ENCODE measurements at regions not wholly inside any gene's neighbourhood (a gene's known extent, or its start where the extent isn't known, plus 50 kb on each side); places are given as distances from the start of the nearest gene placed in this dataset.
"Not testable (repeated sequence)": the region's sequence is repeated elsewhere in the genome, so short reads cannot be mapped to it uniquely, and the experiment has no call there.

DNA sequence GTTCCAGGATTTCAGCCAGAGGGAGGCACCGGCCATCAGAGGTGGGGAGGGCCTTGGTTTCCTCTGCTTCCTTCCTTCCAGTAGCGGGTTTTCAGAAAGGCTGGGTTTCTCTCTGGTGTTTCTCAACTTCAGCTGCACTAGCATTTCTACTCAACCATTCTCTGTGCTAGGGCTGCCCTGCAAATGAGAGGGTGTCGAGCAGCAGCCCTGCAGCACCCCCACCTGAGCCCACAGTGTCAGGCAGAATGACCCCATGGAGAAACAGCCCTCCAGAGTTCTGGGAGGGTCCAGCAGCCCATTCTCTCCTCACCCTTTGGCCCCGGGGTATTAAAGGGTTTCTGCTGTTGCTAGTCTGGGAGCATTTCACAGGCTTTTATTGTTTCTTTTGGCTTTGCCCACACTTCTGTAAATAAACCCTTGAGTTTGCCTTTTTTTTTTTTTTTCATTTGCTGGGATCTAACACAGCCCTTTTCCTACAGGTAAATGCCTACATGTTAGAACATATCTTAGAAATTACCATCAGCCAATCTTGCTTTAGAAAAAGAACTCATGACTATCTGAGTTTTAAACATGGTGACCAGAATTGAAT lies 151.5 kb upstream of the VIPR2 start:
- H3K9me3 Mint-ChIP-seq, result no peaks in the 10 kb centered on the region
- no peak overlapping the region for H3K4me3 Mint-ChIP-seq
- H3K4me1 Mint-ChIP-seq (ENCODE audit: low read depth), result no peaks in the 10 kb centered on the region
- H3K27ac Mint-ChIP-seq, result no peak overlapping the region
- H3K36me3 Mint-ChIP-seq (ENCODE audit: low read depth), result no peaks in the 10 kb centered on the region
- peaks cover 9% of the 10 kb centered on the region for H3K27me3 Mint-ChIP-seq

DNA sequence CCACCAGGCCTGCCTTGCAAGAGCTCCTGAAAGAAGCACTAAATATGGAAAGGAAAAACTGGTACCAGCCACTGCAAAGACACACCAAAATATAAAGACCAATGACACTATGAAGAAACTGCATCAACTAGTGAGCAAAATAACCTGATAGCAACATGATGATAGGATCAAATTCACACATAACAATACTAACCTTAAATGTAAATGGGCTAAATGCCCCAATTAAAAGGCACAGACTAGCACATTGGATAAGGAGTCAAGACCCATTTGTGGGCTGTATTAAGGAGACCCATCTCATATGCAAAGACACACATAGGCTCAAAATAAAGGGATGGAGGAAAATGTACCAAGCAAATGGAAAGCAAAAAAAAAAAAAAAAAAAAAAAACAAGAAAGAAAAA lies 141.8 kb upstream of the VIPR2 start:
- peaks cover 22% of the 10 kb centered on the region for H3K9me3 Mint-ChIP-seq
- H3K4me3 Mint-ChIP-seq; H3K36me3 Mint-ChIP-seq (ENCODE audit: low read depth); H3K4me1 Mint-ChIP-seq (ENCODE audit: low read depth); H3K27ac Mint-ChIP-seq: not testable (repeated sequence)
- H3K27me3 Mint-ChIP-seq, result peaks cover 14% of the 10 kb centered on the region

DNA sequence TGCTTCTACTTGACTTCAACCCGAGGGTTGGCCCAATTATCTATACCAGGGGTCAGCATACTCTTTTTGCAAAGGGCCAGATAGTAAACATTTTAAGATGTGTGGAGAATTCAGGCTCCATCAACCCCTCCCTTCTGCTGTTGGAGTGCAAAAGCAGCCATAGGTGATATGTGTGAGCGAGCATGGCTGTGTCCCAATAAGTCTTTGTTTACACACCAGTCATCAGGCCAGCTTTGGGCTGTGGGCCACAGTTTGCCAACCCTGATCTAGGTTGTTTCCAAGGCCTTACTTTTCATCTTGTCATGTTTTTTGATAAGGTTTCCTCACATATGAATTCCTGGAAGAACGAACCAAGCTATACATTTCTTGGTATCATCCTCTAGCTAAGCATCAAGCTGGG lies 136.9 kb upstream of the VIPR2 start:
- peaks cover 12% of the 10 kb centered on the region for H3K9me3 Mint-ChIP-seq
- no peaks in the 10 kb centered on the region for H3K36me3 Mint-ChIP-seq (ENCODE audit: low read depth)
- peaks cover 8% of the 10 kb centered on the region for H3K27me3 Mint-ChIP-seq
- no peaks in the 10 kb centered on the region for H3K4me1 Mint-ChIP-seq (ENCODE audit: low read depth)
- H3K27ac Mint-ChIP-seq, result no peak overlapping the region
- no peak overlapping the region for H3K4me3 Mint-ChIP-seq

DNA sequence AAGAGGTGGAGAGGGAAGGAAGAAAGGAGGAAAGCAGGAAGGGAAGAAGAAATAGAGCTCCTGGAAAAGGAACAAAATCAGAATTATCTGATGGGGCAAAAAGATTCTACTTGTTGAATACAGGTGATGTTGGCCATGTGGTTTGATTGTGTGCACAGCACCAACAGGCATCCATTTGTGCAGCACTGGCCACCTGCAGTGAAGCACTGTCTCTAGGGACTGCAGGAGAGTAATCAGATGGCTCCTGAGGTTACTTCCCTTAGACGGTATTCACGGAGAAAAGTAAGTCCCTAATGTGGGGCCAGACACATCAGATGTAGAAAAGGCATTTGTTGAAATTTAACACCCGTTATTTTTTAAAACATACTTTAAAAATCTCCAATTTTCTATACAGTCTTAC lies 135.3 kb upstream of the VIPR2 start:
- no peak overlapping the region for H3K4me3 Mint-ChIP-seq
- H3K4me1 Mint-ChIP-seq (ENCODE audit: low read depth), result no peaks in the 10 kb centered on the region
- no peak overlapping the region for H3K27ac Mint-ChIP-seq
- H3K27me3 Mint-ChIP-seq, result peaks cover 18% of the 10 kb centered on the region
- peaks cover 13% of the 10 kb centered on the region for H3K9me3 Mint-ChIP-seq
- H3K36me3 Mint-ChIP-seq (ENCODE audit: low read depth), result no peaks in the 10 kb centered on the region

DNA sequence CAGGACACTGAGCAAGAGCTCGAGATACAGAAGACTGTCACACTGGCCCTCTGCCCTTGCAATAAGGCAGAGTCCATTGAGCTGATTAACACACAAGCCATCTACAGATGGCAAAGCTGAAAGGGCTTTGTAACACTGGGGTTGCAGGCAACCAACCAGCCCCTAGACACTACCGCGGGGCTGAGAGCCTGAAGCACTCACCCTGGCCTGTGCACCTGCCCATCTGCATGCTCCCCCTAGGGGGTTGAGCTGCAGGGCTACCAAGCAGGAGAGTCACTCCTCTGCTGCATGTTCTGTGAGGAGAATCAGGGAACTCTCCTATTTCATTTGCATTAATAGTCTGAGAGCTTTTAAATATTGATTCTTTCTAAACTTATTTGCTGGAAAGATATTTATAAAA lies 128.1 kb upstream of the VIPR2 start:
- Mint-ChIP-seq H3K9me3 (peaks cover 34% of the 10 kb centered on the region), H3K4me1 (ENCODE audit: low read depth) (no peaks in the 10 kb centered on the region), H3K36me3 (ENCODE audit: low read depth) (no peaks in the 10 kb centered on the region), H3K27me3 (peaks cover 14% of the 10 kb centered on the region), H3K4me3 (no peak overlapping the region), H3K27ac (no peak overlapping the region)

DNA sequence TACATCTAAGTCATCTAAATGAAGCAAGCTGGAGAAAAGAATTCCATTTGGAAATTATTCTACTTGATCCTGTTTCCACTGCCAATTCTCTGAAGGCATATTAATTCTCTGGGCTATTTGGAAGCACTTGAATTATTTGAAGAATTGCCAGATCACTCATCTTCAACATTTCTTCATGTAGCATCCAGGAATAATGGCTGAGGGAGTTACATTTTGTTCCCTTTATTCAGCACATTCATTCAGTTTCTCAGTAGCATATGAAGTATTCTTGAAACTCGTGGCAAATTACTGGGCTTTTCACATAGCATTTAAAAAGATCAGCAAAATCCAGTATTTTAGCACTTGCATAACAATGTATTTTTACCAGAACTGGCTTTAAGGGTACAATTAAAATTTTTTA lies 127.1 kb upstream of the VIPR2 start:
- H3K27ac Mint-ChIP-seq, result no peak overlapping the region
- H3K4me3 Mint-ChIP-seq, result no peak overlapping the region
- H3K27me3 Mint-ChIP-seq, result peaks cover 14% of the 10 kb centered on the region
- H3K4me1 Mint-ChIP-seq (ENCODE audit: low read depth), result no peaks in the 10 kb centered on the region
- peaks cover 34% of the 10 kb centered on the region for H3K9me3 Mint-ChIP-seq
- no peaks in the 10 kb centered on the region for H3K36me3 Mint-ChIP-seq (ENCODE audit: low read depth)

DNA sequence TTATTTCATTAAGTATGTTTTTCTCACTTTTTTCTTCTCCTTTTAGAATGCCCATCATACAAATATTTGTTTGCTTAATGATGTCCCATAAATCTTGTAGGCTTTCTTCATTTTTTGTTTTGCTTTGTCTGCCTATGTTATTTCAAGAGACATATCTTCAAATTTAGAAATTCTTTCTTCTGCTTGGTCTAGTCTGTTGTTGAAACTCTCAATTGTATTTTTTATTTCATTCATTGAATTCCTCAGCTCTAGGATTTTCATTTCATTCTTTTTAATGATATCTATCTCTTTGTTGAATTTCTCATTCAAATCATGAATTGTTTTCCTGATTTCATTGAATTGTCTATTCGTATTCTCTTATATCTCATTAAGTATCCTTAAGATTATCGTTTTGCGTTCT lies 125.1 kb upstream of the VIPR2 start:
- H3K27me3 Mint-ChIP-seq, result peaks cover 4% of the 10 kb centered on the region
- H3K4me3 Mint-ChIP-seq, result no peak overlapping the region
- H3K36me3 Mint-ChIP-seq (ENCODE audit: low read depth), result no peaks in the 10 kb centered on the region
- no peak overlapping the region for H3K27ac Mint-ChIP-seq
- H3K9me3 Mint-ChIP-seq, result peaks cover 23% of the 10 kb centered on the region
- no peaks in the 10 kb centered on the region for H3K4me1 Mint-ChIP-seq (ENCODE audit: low read depth)

DNA sequence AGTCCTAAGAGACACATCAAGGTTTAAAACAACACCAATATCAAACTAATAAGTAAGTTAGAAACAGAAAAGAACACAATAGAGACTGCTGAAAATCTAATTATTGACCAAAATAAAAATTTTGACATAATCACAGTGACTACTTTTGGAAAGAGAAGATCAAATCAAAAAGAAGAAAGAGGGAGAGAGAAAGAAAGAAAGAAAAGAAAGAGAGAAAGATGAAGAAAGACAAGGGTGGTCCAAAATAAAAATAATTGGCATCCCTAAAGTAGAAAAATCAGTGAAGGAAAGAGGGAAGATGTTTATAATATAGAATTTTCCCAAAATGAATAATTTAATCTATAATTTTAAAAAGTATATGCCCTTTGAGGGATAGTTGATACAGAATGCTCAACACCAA lies 118.8 kb upstream of the VIPR2 start:
- Mint-ChIP-seq H3K27ac (no peak overlapping the region), H3K4me3 (no peak overlapping the region), H3K4me1 (ENCODE audit: low read depth) (no peaks in the 10 kb centered on the region), H3K36me3 (ENCODE audit: low read depth) (no peaks in the 10 kb centered on the region), H3K27me3 (peaks cover 12% of the 10 kb centered on the region), H3K9me3 (peaks cover 19% of the 10 kb centered on the region)

DNA sequence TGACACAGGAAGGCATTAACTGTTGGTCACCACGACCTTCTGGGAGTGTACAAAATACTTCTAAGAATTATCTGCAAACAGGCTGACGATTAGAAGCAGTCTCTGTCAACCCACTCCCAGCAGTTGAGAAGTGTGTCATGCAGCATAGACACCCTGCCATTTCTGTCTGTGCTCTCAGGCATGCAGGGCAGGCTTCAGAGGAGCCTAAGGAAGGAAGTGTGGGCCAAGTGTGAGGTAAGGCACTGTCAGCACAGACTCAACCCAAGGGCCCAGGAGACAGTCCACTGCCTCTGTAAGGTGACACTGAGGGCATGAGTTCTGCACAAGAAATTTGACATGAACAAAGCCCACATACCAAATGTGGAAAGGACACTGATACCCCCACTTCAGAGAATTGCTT lies 109.0 kb upstream of the VIPR2 start:
- no peak overlapping the region for H3K27ac Mint-ChIP-seq

DNA sequence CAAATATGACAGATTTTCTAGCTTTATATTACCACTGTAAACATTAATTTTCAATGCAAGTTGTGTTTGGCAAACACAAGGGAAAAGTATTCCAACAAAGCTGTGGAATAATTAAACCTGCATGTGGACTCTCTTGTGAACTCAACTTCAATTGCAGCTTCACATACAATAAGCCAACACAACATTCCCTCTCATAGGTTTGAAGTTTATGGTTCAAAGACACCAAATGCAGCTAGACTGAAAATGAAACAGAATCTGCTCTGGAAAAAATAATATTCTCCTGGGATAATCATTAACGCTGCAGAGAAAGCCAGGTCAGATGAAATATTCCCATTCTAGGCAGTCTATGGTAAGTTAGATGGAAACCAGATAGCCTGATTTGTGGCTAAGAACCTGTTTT lies 105.8 kb upstream of the VIPR2 start:
- Mint-ChIP-seq H3K9me3 (no peaks in the 10 kb centered on the region), H3K4me3 (no peak overlapping the region), H3K4me1 (ENCODE audit: low read depth) (peaks cover 14% of the 10 kb centered on the region), H3K27me3 (peaks cover 4% of the 10 kb centered on the region), H3K36me3 (ENCODE audit: low read depth) (no peaks in the 10 kb centered on the region), H3K27ac (no peak overlapping the region)

More for the DNA sequence above, 109.0 kb upstream of the VIPR2 start:
- Mint-ChIP-seq H3K4me3 (no peak overlapping the region), H3K36me3 (ENCODE audit: low read depth) (no peaks in the 10 kb centered on the region), H3K9me3 (no peaks in the 10 kb centered on the region), H3K27me3 (peaks cover 4% of the 10 kb centered on the region), H3K4me1 (ENCODE audit: low read depth) (peaks cover 5% of the 10 kb centered on the region)

DNA sequence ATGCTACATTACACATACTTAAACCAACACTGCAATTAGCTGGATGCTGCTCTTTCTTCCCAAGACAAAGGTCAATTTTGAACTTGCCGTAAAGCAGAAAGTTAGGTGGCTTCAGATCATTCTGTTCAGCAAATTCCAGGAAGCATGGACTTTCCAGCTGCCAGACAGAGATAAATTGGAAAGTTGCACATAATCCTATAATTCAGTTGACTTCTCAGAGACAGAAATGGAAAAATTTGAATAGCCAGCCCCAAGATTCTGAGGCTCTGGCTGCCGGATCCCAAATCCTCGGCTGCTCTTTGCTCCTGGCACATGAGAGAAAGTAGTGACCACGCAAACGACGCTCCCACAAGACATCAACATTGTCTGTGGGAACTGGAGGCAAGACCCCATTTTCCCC lies 105.0 kb upstream of the VIPR2 start:
- no peaks in the 10 kb centered on the region for H3K9me3 Mint-ChIP-seq
- H3K27me3 Mint-ChIP-seq, result peaks cover 4% of the 10 kb centered on the region
- H3K4me1 Mint-ChIP-seq (ENCODE audit: low read depth), result peaks cover 14% of the 10 kb centered on the region
- H3K4me3 Mint-ChIP-seq, result no peak overlapping the region
- H3K36me3 Mint-ChIP-seq (ENCODE audit: low read depth), result no peaks in the 10 kb centered on the region
- no peak overlapping the region for H3K27ac Mint-ChIP-seq

DNA sequence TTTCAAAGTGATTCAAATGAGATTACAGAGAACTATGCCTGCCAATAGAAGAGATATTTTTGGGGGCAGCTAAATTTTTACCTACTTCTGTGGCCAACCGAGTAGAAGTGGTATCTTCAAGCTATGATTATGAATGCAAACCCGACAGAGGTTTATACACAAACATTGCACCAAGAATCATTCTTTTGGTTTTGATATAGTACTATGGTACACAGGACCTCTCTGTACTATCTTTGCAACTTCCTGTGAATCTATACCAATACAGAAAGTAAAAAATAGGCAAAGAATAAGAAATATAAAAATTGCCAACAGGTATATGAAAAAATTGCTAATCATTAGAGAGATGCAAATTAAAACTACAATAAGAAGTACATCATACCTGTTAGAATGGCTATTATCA lies 103.2 kb upstream of the VIPR2 start:
- no peaks in the 10 kb centered on the region for H3K36me3 Mint-ChIP-seq (ENCODE audit: low read depth)
- H3K4me3 Mint-ChIP-seq, result no peak overlapping the region
- H3K9me3 Mint-ChIP-seq, result no peaks in the 10 kb centered on the region
- H3K4me1 Mint-ChIP-seq (ENCODE audit: low read depth), result peaks cover 9% of the 10 kb centered on the region
- peaks cover 11% of the 10 kb centered on the region for H3K27me3 Mint-ChIP-seq
- no peak overlapping the region for H3K27ac Mint-ChIP-seq

DNA sequence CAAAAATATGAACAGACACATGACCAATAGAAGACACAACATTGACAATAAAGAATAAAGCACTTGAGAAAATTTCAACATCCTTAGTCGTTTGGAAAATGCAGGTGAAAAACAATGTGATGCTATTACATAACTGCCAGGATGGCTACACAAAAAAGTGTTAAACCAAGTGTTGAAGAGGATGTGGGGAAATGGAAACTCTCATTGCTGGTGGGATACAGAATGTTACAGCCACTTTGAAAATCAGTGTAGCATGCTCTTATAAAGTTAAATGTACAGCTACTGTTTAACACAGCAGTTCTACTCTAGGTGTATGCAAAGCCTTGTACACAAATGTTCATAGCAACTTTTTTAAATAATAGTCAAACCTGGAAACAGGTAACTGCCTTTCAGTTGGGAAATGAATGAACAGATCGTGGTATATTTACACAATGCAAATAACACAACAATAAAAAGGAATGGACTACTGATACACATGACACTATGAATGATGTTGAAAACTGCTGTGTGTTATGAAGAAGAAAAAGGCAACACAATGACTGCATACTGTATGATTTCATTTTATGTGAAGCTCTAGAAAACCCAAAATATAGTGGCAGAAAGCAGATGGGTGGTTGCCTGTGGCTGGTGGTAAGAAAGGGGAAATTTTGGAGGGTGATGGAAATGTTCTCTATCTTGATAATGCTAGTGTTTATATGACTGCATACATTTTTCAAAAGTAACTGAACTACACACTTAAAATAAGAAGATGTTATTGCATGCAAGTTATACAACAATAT lies 102.2 kb upstream of the VIPR2 start:
- Mint-ChIP-seq H3K36me3 (ENCODE audit: low read depth) (no peaks in the 10 kb centered on the region), H3K27me3 (peaks cover 14% of the 10 kb centered on the region), H3K4me3 (no peak overlapping the region), H3K9me3 (no peaks in the 10 kb centered on the region), H3K4me1 (ENCODE audit: low read depth) (peaks cover 9% of the 10 kb centered on the region), H3K27ac (no peak overlapping the region)

DNA sequence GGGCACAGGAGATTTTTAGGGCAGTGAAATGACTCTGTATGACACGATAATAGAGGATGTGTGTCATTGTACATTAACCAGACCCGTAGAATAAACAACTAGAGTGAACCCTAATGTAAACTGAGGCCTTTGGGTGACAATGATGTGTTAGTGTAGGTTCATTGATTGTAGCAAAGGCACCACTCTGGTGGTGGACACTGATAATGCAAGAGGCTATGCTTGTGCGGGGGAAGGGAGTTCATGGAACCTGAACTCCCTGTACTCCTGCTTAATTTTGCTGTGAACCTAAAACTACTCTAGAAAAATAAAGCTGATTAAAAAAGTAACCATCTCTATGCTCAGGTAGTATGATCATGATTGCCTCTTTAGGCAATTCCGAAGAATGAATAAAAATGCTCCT lies 96.3 kb upstream of the VIPR2 start:
- Mint-ChIP-seq H3K9me3 (no peaks in the 10 kb centered on the region), H3K4me3 (no peak overlapping the region), H3K4me1 (ENCODE audit: low read depth) (no peaks in the 10 kb centered on the region), H3K27me3 (peaks cover 28% of the 10 kb centered on the region), H3K27ac (no peak overlapping the region), H3K36me3 (ENCODE audit: low read depth) (no peaks in the 10 kb centered on the region)

DNA sequence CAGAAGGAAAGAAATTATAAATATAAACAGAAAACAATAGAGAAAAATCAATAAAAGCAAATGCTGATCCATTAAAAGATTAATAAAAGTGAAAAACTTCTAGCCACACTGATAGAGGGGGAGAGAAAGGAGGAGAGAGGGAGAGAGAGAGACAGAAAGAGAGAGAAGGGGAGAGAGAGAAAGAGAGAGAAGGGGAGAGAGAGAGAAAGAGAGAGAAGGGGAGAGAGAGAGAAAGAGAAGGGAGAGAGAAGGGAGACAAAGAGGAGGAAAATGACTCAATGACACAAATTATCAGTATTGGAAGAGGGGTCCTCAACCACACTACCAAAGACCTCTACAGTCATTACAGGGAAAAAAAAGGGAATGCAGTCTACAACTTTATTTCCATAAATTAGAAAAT lies 94.4 kb upstream of the VIPR2 start:
- no peak overlapping the region for H3K4me3 Mint-ChIP-seq
- H3K9me3 Mint-ChIP-seq, result no peaks in the 10 kb centered on the region
- no peaks in the 10 kb centered on the region for H3K4me1 Mint-ChIP-seq (ENCODE audit: low read depth)
- H3K36me3 Mint-ChIP-seq (ENCODE audit: low read depth), result no peaks in the 10 kb centered on the region
- no peak overlapping the region for H3K27ac Mint-ChIP-seq
- peaks cover 24% of the 10 kb centered on the region for H3K27me3 Mint-ChIP-seq

DNA sequence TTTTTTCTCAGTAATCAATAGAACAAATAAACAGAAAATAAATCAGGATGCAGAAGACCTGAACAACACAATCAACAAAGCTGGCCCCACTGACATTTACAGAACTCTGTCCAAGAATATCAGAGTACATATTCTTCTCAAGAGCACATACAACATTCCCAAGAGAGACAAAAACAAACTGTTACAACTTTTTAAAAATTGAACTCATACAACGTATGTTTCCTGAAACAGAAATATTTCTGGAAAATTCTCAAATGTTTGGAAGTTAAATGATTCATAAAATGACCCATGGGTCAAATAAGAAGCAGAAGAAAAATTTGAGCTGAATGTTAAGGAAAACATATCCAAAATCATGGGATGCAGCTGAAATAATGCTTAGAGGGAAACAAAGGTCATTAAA lies 93.9 kb upstream of the VIPR2 start:
- no peak overlapping the region for H3K4me3 Mint-ChIP-seq
- no peak overlapping the region for H3K27ac Mint-ChIP-seq
- no peaks in the 10 kb centered on the region for H3K9me3 Mint-ChIP-seq
- peaks cover 21% of the 10 kb centered on the region for H3K27me3 Mint-ChIP-seq
- H3K4me1 Mint-ChIP-seq (ENCODE audit: low read depth), result no peaks in the 10 kb centered on the region
- no peaks in the 10 kb centered on the region for H3K36me3 Mint-ChIP-seq (ENCODE audit: low read depth)

Measured in stimulated activated naive CD8-positive, alpha-beta T cell treated with anti-CD3 and anti-CD28 coated beads, Interleukin-15, Interleukin-2, amounts not matched to agents 100 ng/mL and 50 ng/mL, for 24 hours (primary cell).